ENCODE measurements at regions not wholly inside any gene's neighbourhood (a gene's known extent, or its start where the extent isn't known, plus 50 kb on each side); places are given as distances from the start of the nearest gene placed in this dataset.
"Not testable (repeated sequence)": the region's sequence is repeated elsewhere in the genome, so short reads cannot be mapped to it uniquely, and the experiment has no call there.

- TF ChIP-seq, protein P1, sequence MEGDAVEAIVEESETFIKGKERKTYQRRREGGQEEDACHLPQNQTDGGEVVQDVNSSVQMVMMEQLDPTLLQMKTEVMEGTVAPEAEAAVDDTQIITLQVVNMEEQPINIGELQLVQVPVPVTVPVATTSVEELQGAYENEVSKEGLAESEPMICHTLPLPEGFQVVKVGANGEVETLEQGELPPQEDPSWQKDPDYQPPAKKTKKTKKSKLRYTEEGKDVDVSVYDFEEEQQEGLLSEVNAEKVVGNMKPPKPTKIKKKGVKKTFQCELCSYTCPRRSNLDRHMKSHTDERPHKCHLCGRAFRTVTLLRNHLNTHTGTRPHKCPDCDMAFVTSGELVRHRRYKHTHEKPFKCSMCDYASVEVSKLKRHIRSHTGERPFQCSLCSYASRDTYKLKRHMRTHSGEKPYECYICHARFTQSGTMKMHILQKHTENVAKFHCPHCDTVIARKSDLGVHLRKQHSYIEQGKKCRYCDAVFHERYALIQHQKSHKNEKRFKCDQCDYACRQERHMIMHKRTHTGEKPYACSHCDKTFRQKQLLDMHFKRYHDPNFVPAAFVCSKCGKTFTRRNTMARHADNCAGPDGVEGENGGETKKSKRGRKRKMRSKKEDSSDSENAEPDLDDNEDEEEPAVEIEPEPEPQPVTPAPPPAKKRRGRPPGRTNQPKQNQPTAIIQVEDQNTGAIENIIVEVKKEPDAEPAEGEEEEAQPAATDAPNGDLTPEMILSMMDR (IDR thresholded peaks at IDR 0.05): not testable (repeated sequence)
- TF ChIP-seq POLR2A (IDR thresholded peaks at IDR 0.05): not testable (repeated sequence)
Observed at GRCh38 chr13:83439464-83439863, 442.8 kb downstream of the SLITRK1 start.
